GM12892 (cell line): ENCODE measurements at regions not wholly inside any gene's neighbourhood (a gene's known extent, or its start where the extent isn't known, plus 50 kb on each side); places are given as distances from the start of the nearest gene placed in this dataset.
A peak's percentile ranks its signal among the peaks of the same experiment; 100 is the strongest.

ENCODE experiments used
- DNase-seq: peaks from one replicate; pipeline ENCODE4 v3.0.0; 2011; ENCODE audit not compliant: insufficient read length
- FAIRE-seq: peaks from 2 replicates; lab custom pipeline; 2011; peaks lifted over from hg19 to GRCh38; lab: Jason Lieb, UNC
- POLR2A ChIP-seq: IDR thresholded peaks from 2 replicates; pipeline ENCODE4 v1.6.1; 2011; ENCODE audit warnings: low read depth, low read length, control low read depth
- POLR2AphosphoS5 ChIP-seq: IDR thresholded peaks from 2 replicates; pipeline ENCODE4 v1.6.1; 2011; ENCODE audit warnings: low read depth, low read length, control low read depth
- TAF1 ChIP-seq: IDR thresholded peaks from 2 replicates; pipeline ENCODE4 v1.6.1; 2011; ENCODE audit warnings: low read depth, mild to moderate bottlenecking, control low read depth, low read length, borderline replicate concordance

DNA sequence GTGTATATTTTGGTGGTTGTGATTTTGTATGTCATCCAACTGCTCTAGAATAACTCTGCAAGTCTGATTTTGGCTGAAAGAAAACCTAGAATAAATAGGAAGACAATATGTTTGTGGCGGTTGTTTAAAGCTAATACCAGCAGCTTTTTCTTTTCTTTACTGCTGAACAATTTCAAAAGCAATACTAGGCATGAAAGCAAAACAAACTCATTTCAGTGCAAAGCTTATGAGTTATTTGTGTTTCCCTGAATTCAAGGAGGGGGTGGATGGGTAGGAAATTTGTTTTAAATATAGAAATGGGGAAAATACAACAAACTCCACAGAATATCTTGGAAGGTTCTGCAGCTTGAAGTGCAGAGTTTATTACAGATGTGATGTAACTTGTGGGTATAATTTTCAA lies 1041.9 kb upstream of the NR2F2 start:
- no peak for DNase-seq
- FAIRE-seq = no peak
- TF ChIP-seq POLR2A (no peak), POLR2AphosphoS5 (no peak), TAF1 (no peak)

DNA sequence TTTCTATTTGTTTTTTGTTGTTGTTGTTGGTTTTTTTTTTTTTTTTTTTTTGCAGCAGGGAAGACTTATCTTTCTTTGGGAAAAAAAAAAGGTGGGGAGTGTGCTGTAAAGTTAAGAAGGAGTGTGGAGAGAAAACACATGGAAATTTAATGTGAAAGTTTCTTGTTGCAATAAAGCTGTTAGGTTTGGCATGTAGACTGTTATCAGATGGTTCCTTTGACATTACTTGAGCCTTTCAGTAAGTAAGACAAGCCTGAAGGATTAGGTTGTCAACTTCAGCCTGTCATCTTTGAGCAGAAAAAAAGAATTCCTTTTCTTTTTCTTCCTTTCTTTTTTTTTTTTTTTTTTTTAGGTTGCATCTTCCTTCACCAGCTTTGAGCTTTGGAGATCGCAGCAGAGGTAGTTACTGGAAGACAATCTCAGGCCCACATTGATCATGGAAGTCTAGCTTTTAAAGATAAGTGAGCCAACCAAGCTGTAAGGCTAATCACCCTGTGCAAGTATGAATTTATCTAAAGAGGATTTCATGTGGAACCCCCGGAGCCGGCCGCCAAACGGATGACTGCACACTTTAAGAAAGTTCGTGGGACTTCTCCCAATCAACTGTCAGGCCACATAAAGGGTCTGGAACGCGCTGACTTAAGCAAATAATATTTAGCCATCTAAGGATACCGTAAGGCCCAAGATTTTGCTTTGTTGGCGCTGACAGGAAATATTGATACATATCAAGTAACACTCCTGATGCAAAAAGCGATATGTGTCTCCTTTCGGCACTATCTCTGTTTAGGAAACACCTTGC lies 1040.1 kb upstream of the NR2F2 start:
- DNase-seq (no peak), FAIRE-seq (no peak)
- TF ChIP-seq TAF1 (no peak), POLR2AphosphoS5 (no peak), POLR2A (no peak)

DNA sequence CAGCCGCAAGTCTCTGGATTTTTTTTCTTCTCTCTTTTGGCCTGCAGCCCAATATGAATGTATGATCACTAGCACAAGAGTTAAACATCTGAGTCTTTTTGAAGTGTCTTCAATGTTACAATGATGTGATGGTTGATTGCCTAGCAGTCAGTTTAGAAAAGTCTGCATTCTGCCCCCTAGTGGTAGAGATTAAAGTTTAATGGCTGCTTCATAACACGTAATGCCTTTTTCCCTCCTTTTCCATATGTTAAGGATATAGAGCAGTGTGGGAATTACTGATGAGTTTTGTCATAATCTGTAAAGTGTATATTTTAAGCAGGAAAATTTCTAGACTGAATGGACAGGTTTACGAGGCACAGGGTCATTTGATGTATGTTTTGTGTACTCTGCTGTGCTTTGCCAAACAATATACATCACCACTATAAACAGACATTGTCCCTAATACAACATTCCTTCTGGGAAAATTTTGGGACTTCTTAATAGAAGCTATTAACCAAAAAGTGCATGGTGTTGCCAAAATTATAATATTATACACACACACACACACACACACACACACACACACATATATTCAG lies 1038.5 kb upstream of the NR2F2 start:
- no peak for TF ChIP-seq POLR2A
- no peak for TF ChIP-seq POLR2AphosphoS5
- TF ChIP-seq TAF1 = no peak
- FAIRE-seq = peak; percentile 40
- no peak for DNase-seq

DNA sequence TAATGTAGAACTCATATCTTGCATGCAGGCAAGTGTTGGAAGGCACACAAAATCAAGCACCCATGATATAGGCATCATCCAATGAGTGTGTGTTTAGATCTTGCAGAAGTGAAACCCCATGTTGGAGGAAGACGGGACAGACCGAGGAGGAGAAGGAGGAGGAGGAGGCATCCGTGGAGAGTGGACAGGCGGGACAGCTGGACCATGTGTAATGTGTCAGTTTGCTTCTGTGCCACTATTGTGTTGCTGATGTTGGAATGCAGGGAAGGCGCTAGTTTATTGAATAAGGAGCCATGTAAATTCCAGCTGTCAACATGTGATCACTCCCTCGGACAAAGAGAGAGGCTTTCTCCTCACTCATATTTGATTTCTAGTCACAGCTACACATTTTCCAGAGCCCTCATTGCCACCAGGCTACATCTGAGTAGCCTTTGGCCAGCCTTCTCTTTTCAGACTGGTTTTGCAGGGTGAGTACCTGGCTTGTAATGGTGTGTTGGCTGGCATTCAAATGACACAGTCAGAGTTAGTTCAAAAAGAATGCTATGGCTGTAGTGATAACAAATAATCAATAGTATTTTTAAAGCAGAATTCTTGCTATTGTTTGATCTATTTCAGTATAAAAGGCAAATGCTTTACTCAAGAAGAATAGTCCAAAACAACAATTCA lies 1037.6 kb upstream of the NR2F2 start:
- DNase-seq (no peak), FAIRE-seq (no peak)
- no peak for TF ChIP-seq POLR2AphosphoS5
- TF ChIP-seq TAF1 = no peak
- TF ChIP-seq POLR2A = no peak

DNA sequence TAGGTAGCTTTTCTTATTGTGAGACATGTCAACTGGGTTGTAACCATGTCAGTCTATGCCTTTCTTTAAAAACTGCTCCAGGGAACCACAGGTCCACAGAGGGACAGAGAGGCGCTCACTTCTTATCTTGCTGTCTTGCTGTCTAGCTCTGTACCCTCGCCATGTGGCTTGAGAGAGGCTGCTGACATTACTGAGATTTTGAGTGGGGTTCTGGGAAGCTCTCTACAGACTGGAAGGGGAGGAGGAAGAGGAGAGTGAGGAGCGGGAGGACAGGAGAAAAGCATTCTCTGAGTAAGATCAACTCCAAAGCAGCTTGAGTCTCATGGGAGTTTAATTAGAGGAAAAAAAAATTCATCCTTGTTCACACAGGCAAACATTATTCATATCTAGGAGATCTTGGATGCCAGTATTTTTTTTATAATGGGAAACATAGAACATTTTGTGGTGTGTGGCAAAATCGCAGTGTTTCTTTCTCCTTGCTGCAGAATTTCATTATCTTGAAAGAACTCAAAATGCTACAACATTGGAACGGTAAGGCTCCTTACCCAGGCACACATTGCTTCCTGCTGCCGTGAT lies 1037.0 kb upstream of the NR2F2 start:
- no peak for DNase-seq
- no peak for FAIRE-seq
- no peak for TF ChIP-seq TAF1
- TF ChIP-seq POLR2AphosphoS5 = no peak
- no peak for TF ChIP-seq POLR2A

DNA sequence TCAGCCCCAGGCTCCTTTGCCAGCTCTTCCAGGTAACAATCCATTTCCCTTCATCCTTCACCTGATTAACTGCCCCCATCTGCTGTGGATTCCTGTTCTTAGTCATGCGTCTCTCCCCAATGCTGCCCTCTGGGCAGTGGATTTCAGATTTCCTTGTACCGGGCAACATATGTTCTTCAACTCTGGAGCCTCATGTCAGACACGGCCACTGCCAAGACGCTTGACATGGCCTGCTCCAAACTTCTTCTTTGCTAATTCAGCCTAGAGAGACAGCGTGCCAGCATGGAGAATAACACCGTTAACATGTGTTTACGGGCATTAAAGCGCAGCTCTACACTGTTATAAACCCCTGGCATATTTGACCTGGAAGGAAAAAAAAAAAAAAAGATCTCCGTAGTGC lies 1035.1 kb upstream of the NR2F2 start:
- DNase-seq = no peak
- no peak for TF ChIP-seq POLR2AphosphoS5
- no peak for TF ChIP-seq TAF1
- TF ChIP-seq POLR2A = no peak
- FAIRE-seq = no peak

DNA sequence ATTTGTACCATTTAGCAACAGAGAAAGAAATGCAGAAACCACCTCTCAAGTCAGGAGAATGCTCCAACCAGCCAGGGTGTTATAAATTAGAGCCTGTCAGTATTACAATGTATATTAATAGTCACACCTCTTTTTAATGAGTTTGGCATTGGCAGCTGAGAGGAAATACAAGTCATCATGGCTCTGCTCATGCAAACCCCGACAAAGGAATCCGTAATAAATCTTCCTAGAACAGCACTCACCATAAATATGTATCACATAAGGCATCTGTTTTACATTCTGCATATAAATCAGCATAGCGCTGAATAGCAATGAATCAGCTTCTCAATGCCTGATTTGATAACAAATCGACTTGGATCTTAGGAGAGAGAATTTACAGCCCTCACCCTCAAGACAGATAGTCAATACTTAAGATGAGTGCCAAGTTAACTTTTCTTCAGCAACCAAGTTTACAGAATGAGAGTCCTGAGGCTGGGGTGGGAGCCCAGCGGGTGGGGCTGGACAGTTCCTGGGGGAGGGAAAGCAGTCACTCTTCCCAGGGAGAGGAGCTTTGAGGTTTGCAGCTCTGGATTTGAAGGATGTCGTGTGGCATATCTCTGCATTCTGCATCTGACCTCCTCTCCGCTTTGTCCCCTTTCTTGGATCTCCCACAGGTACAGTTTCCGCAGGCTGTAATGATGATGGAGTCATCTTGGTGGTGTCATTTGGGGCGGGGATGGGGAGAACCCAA lies 1034.4 kb upstream of the NR2F2 start:
- no peak for FAIRE-seq
- DNase-seq = no peak
- no peak for TF ChIP-seq POLR2A
- TF ChIP-seq POLR2AphosphoS5 = no peak
- TF ChIP-seq TAF1 = no peak

DNA sequence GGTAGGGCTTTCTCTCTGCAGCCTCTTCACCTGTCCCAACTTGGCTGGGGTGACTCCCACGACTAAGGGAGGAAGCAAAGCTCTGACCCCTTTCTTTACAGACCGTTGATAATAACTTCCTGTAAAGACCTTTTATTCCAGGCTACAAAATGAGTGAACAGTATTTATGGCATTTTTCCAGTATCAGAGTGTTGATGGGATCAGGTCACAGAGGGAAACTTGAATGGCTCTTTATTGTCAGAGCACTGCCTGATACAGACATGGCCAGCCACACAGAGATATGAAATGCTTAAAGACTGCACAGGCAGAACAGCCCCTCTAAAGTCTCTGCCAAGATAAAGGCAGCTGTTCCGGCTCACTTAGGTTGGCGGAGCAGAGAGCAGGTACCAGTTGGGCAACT lies 1033.9 kb upstream of the NR2F2 start:
- FAIRE-seq (no peak), DNase-seq (no peak)
- no peak for TF ChIP-seq POLR2A
- no peak for TF ChIP-seq TAF1
- TF ChIP-seq POLR2AphosphoS5 = no peak

DNA sequence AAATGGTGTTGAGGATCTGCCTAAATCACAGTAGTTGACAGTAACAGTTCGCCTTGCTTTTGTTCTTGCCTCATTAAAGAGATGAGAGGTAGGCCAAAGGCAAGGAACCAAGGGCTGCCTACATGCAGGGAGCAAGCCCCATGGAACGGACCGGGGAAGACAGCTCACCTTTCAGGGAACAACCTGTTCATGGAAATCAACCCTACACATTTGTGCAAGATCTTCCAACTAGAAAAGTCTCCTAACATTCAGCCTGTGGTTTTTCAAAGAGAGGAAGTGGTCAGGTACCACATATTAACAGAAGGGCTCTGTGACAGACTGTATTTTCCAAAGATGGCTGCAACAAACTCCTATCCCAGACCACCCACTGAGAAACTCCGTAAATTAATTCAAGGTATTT lies 1031.8 kb upstream of the NR2F2 start:
- FAIRE-seq (no peak), DNase-seq (no peak)

DNA sequence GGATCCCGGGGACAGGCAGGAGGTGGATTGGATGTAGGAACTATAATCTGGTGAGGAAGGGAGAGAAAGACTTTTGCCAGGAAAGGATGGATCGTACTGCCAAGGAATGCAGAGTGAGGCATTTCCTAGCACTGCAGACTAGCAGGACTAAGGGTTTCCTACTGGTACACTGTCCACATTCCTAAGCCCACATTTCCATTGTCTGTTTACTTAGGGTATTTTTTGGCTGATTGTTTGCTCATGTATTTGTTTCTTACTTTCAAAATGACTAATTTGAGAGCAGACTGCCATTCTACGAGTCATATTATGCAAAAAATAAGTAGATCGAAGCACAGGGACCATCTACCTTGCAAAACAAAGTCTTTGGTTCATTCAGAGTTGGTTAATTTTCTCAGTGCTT lies 1029.5 kb upstream of the NR2F2 start:
- FAIRE-seq = no peak
- TF ChIP-seq POLR2AphosphoS5 (no peak), TAF1 (no peak), POLR2A (no peak)
- DNase-seq = no peak

More for the DNA sequence above, 1031.8 kb upstream of the NR2F2 start:
- TF ChIP-seq POLR2AphosphoS5 (no peak), TAF1 (no peak), POLR2A (no peak)

DNA sequence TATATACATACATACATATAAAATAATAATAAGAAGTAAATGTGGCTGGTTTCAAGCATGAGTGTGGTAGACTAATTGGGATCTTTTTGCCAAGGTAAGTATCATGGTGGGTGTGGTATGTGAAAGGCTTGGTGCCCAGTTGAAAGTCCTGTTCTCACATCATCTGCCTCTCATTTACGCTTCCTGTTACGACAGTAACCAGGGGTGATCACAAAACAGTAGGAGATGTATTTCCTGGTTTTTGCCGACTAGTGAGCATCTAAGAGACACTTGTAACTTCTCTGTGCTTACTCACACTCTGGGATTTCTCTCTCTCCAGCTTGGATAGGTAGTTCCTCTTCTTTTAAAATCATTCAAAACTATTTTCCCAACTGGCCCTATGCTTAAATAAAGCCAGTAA lies 1028.3 kb upstream of the NR2F2 start:
- no peak for DNase-seq
- FAIRE-seq = no peak
- TF ChIP-seq POLR2A = no peak
- TF ChIP-seq TAF1 = no peak
- TF ChIP-seq POLR2AphosphoS5 = no peak

DNA sequence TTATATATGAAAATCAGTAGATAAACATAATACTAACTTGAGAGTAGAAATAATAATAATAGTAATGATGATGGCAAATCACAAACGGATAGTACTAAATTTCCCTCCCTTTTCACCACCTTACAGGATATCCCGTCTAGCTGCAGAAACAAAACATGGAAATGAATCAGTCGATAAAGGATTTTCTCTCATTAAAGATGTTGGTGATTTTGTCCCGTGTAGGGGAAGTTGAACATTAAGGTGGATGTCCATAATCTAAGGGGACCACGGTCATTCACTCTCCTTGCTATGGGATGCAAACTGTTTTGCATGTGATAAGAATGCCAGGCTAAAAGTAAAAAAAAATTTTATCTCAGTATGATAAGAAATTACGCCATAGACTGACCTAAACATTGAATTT lies 1027.7 kb upstream of the NR2F2 start:
- FAIRE-seq (no peak), DNase-seq (no peak)
- TF ChIP-seq POLR2AphosphoS5 (no peak), TAF1 (no peak), POLR2A (no peak)
